Kidney (tissue), 13 donors: ENCODE measurements at regions not wholly inside any gene's neighbourhood (a gene's known extent, or its start where the extent isn't known, plus 50 kb on each side); places are given as distances from the start of the nearest gene placed in this dataset.

Experiments
- DNase-seq, 5 donors: peaks; one replicate each; pipeline ENCODE4 v3.0.0-alpha.2; 2013 to 2020
- FAIRE-seq: peaks from 2 replicates; lab custom pipeline; 2012; peaks lifted over from hg19 to GRCh38; lab: Jason Lieb, UNC
- H3K27ac ChIP-seq, 2 donors: one replicate each; pipeline ENCODE4 v1.7.0; 2013; ENCODE audit warnings: low read depth in 2 of 2, low read length in 2 of 2, inconsistent platforms in 1 of 2
- H3K27me3 ChIP-seq: one replicate; pipeline ENCODE4 v1.7.1; 2013; ENCODE audit warnings: low read length, inconsistent platforms; ENCODE audit not compliant: control insufficient read depth, insufficient read depth
- H3K36me3 ChIP-seq, 3 donors: one replicate each; pipeline versions ENCODE4 v1.7.0 to v1.7.1; 2013; ENCODE audit warnings: low read length in 3 of 3, control low read depth in 1 of 3, inconsistent platforms in 1 of 3; ENCODE audit not compliant: insufficient read depth in 3 of 3, control insufficient read depth in 2 of 3
- H3K4me1 ChIP-seq, 3 donors: one replicate each; pipeline versions ENCODE4 v1.7.0 to v1.7.1; 2013; ENCODE audit warnings: low read length in 3 of 3, inconsistent platforms in 1 of 3, low read depth in 1 of 3; ENCODE audit not compliant: control insufficient read depth in 2 of 3, insufficient read depth in 2 of 3
- H3K4me3 ChIP-seq, 3 donors: one replicate each; pipeline versions ENCODE4 v1.7.0 to v1.8.1; 2013; ENCODE audit warnings: low read length in 3 of 3, control low read depth in 1 of 3, inconsistent platforms in 1 of 3
- H3K9ac ChIP-seq, 3 donors: one replicate each; pipeline versions ENCODE4 v1.7.0 to v1.7.1; 2013; ENCODE audit warnings: low read length in 3 of 3, control low read depth in 1 of 3, inconsistent platforms in 1 of 3
- H3K9me3 ChIP-seq, 3 donors: one replicate each; pipeline versions ENCODE4 v1.7.0 to v1.7.1; 2013; ENCODE audit warnings: low read length in 3 of 3, control low read depth in 1 of 3, inconsistent platforms in 1 of 3; ENCODE audit not compliant: control insufficient read depth in 2 of 3, insufficient read depth in 1 of 3
- CTCF ChIP-seq: IDR thresholded peaks from 3 replicates; pipeline ENCODE4 v1.5.1; 2012; ENCODE audit warnings: mild to moderate bottlenecking, moderate library complexity, borderline replicate concordance; ENCODE audit not compliant: insufficient read depth; ENCODE audit errors: extremely low read depth
- intact Hi-C: fragments of 100-400 bp; cut with DNase I; formaldehyde crosslinking; loops from one replicate; pipeline ENCODE4 v1.11.1; 2022
- donor health status: control.
- donor health status: control.
- donor health status: control.
- donor health status: control.
- donor health status: control.
- donor health status: DM: yes; HTN: yes; CAD: no.
- donor health status: Normal renal cell carcinoma (clear cell type).

- no peak for TF ChIP-seq CTCF
- peaks cover 14 to 29% (median 20%) of the 10 kb centered on the region in 3 donors for H3K4me1 ChIP-seq
- H3K27me3 ChIP-seq: no peaks in the 10 kb centered on the region
- H3K4me3 ChIP-seq: no peak overlapping the region
- no peak overlapping the region for H3K9ac ChIP-seq
- FAIRE-seq (no peak), DNase-seq (no peak)
- no peaks in the 10 kb centered on the region for H3K36me3 ChIP-seq
- intact Hi-C loops: no loop called here
- no peaks in the 10 kb centered on the region for H3K9me3 ChIP-seq
- H3K27ac ChIP-seq: no peak overlapping the region
These were observed 54.7 kb upstream of the SNX9 start for GRCh38 chr6:157768304-157768703.

- no peak for FAIRE-seq
- Histone ChIP-seq H3K9me3 (no peaks in the 10 kb centered on the region), H3K4me1 (peaks cover 8 to 28% (median 19%) of the 10 kb centered on the region in 3 donors), H3K36me3 (no peaks in the 10 kb centered on the region), H3K27ac (no peak overlapping the region), H3K9ac (no peak overlapping the region), H3K27me3 (no peaks in the 10 kb centered on the region), H3K4me3 (no peak overlapping the region)
- intact Hi-C loops: no loop called here
- DNase-seq: no peak
- no peak for TF ChIP-seq CTCF
These were observed 54.0 kb upstream of the SNX9 start for GRCh38 chr6:157768863-157769551.

GRCh38 chr6:157769776-157770426, 53.1 kb upstream of the SNX9 start:
- no peaks in the 10 kb centered on the region for H3K36me3 ChIP-seq
- FAIRE-seq (no peak), DNase-seq (peak in 3 of 5 donors; percentile 50 to 66 (median 58))
- TF ChIP-seq CTCF: no peak
- H3K4me1 ChIP-seq: peaks cover under 1 to 20% (median 10%) of the 10 kb centered on the region in 3 donors
- no peak overlapping the region for H3K27ac ChIP-seq
- intact Hi-C loops: no loop called here
- no peaks in the 10 kb centered on the region for H3K27me3 ChIP-seq
- H3K9me3 ChIP-seq: no peaks in the 10 kb centered on the region
- H3K9ac ChIP-seq: peak overlapping the region in 1 of 3 donors; percentile 41
- H3K4me3 ChIP-seq: no peak overlapping the region
